Kidney glomerular epithelial cell (primary cell): ENCODE measurements at regions not wholly inside any gene's neighbourhood (a gene's known extent, or its start where the extent isn't known, plus 50 kb on each side); places are given as distances from the start of the nearest gene placed in this dataset.
A peak's percentile ranks its signal among the peaks of the same experiment; 100 is the strongest.
"Not testable (repeated sequence)": the region's sequence is repeated elsewhere in the genome, so short reads cannot be mapped to it uniquely, and the experiment has no call there.

ENCODE experiments used
- DNase-seq: peaks from one replicate; lab custom pipeline; 2025; lab: John Stamatoyannopoulos, UW

DNA sequence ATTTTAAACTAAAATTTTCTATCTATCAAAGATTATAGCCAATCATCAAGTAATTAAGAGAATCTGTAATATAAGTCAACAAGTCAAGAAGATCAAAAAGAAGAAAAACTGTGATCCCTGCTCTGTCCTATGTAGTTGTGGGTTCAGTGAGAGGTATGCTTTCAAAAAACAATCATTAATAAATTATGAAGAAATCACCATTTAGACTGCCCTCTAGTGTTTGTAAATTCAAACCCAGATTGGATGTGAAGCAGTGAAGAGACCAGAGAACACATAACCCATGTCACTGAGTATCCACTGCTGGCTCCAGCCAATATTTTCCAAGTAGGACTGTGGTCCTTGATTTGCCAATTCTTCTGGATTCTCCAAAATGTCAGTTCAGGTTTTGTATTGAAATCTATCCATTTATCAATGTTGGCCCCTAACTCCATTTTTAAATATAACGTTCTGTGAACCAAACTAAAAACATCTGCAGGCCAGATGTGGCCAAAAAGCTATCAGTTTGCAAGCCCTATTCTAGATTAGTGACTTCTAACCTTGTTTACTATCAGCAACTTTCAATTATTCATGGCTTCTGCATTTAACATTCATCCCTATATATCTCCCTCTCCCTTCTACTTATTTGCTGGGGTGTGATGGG lies 467.5 kb upstream of the CXADR start:
- peak; percentile 69 for DNase-seq

GRCh38 chr21:17048974-17049373 lies 463.9 kb upstream of the CXADR start:
- DNase-seq: no peak

- DNase-seq: no peak
These were observed 462.7 kb upstream of the CXADR start for GRCh38 chr21:17050156-17050555.

DNA sequence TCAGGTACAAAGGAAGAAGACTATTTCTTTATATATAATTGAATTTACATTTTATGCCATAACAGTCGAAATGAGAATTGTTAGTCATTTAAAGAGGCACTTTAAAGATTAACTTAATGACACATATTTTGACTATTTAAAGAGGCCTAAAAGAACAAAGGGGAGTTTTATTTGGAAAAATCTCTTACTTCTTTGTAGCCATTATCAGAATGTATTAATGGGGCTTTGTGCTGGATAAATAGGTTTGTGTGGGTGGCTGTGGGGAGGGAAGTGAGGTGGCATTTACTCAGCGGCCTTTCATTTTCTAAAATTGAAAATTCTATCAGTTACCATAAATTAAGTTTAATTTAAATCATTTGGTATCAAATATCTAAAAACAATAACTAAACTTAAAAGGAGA lies 462.2 kb upstream of the CXADR start:
- no peak for DNase-seq

GRCh38 chr21:17051054-17051453 lies 461.8 kb upstream of the CXADR start:
- DNase-seq: no peak

GRCh38 chr21:17053321-17053720 lies 459.5 kb upstream of the CXADR start:
- DNase-seq: no peak

DNA sequence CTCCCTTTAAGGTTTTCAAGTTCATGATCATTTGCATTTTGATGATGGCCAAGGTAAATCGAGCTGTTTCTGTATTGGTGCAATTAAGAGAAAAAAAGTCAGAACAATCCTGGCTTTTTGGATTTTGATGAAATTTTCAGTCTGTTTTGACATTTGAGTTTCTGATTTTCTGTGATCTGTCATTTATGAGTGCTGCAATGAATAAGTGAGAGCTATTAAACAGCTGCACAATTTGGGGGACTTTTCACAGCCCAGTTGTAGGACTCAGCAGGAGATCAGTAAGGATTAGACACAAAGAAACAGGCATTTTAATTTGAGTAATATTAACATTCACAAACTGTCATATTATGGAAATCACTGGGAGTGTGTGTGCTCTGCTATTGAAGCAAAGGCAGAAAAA lies 452.9 kb upstream of the CXADR start:
- no peak for DNase-seq

DNA sequence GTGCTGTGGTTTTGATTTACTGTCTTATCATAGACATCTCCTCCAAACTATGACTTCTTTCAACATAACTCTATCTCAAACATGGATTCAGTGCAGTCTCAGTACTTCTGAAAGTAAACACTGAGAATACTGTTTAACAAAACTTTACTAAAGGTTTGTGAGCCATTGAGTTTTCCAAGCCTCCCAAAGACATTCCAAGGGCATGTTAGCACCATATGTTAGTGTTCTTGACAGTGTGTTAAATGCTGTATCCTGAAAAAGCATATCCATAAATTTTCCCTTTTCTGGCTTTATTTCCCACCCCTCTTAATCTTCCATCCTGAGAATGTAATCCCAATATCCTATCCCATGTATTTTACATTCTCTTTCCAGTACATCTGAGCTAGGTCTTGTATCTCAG lies 446.8 kb upstream of the CXADR start:
- no peak for DNase-seq

DNA sequence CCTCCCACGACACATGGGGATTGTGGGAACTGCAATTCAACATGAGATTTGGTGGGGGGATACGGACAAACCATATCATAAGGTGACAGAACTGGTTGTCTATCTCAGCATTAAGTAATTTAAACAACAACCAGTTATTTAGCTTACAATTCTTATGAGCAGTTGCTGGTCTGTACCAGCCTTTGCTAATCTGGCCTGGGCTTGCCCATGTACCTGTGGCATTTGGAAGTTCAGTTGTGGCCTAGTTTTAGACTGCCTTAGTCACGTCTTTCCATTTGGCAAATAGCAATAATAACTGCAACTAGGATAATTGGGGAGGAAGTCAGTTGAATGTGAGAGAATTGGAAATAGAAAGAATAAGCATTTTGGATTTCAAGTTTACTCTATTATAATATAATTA lies 441.8 kb upstream of the CXADR start:
- no peak for DNase-seq

GRCh38 chr21:17081193-17081592 lies 431.6 kb upstream of the CXADR start:
- DNase-seq: no peak

DNA sequence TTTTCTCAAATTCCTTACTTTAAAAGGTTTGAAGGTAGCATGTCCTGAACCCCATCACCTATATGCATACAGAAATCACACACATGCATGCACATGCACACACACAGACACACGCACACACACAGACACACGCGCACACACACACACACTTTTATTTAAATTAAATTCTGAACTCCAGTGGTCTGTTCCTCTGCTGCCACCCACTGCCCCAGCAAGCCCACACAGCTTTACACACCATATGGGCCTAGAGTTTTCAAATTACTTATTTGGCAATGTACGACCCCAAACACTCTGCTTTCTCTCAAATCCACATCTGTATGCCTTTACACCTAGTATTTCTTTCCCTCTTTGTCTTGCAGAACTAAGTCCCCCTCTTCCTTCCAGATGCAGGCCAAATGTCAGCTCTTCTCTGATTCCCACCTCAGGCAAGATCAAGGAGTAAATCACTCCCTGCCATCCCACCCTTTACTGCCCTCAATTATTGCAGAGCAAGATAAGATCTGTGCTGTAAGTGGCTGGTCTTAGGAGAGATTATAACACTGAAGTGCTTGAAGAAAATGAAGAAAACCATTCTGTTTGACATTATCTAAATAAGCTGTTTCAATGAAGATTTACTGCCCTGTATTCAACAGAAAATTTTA lies 429.9 kb upstream of the CXADR start:
- DNase-seq: no peak

- DNase-seq: no peak
These were observed 427.1 kb upstream of the CXADR start for GRCh38 chr21:17085707-17086106.

- DNase-seq: no peak
These were observed 424.3 kb upstream of the CXADR start for GRCh38 chr21:17088500-17088899.

GRCh38 chr21:17089091-17089491 lies 423.8 kb upstream of the CXADR start:
- no peak for DNase-seq

DNA sequence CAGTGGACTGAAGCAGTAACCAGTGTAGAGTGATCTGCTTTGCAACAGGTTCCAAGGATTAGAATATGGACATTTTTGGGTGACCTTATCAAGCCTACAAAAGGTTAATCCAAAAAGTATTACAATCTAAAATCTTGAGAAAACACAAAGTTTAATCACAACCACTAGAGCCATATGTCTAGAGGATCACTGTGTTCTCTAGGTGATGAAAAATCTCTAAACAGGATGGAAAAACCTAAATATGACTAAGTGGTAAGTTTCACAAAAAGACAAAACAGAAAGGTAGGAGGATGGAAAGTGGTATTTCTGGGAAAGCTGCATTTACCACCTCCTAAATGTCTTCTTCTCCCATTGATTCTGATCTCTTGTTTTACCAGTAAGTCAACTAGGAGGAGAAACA lies 411.1 kb upstream of the CXADR start:
- no peak for DNase-seq

DNA sequence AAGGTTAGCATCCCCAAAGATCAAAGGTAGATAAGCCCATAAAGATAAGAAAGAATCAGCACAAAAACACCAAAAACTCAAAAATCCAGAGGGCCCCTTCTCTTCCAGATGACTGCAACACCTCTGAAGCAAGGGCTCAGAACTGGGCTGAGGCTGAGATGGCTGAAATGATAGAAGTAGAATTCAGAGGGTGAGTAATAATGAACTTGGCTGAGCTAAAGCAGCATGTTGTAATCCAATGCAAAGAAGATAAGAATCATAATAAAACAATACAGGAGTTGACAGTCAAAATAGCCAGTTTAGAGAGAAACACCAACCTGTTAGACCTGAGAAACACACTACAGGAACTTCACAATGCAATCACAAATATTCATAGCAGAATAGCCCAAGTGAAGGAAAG lies 406.9 kb upstream of the CXADR start:
- no peak for DNase-seq

DNA sequence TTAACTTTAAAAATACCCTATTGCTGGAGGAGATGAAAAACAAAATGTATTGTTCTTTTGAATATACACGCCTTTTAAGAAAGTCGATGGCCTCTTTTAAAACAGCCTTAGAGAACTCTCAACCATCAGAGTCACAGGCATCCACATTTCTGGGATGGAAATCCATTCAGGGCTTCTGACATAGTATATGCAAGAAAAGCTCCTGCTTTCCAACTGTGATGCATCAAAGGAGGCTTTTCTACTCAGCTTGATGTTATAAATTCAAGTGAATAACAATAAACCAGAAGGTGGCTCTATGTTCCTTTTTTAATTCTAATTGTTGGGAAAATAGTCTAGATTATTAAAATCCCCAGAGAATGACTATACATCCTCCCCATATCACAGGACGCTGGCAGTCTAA lies 398.8 kb upstream of the CXADR start:
- DNase-seq: no peak

- DNase-seq: no peak
These were observed 394.0 kb upstream of the CXADR start for GRCh38 chr21:17118638-17119384.

GRCh38 chr21:17119466-17120297 lies 393.2 kb upstream of the CXADR start:
- no peak for DNase-seq

- DNase-seq: not testable (repeated sequence)
These were observed 385.4 kb upstream of the CXADR start for GRCh38 chr21:17127395-17127794.

- no peak for DNase-seq
These were observed 384.7 kb upstream of the CXADR start for GRCh38 chr21:17128132-17128531.

DNA sequence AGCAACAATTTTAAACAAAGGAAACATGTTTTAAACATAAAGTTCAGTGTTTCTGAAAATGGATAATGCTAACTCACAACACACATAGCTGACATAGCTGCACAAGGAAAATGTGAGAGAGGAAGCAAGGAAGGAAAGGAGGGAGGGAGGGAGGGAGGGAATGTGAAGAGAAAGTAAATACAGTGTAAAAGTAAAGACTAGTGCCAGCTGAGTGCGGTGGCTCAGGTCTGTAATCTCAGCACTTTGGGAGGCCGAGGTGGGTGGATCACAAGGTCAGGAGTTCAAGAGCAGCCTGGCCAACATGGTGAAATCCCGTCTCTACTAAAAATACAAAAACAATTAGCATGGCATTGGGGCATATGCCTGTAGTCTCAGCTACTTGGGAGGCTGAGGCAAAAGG lies 373.7 kb upstream of the CXADR start:
- not testable (repeated sequence) for DNase-seq

GRCh38 chr21:17139696-17140095 lies 373.1 kb upstream of the CXADR start:
- no peak for DNase-seq
